Erythroblast (primary cell): ENCODE measurements at regions not wholly inside any gene's neighbourhood (a gene's known extent, or its start where the extent isn't known, plus 50 kb on each side); places are given as distances from the start of the nearest gene placed in this dataset.

Experiments used
- GATA1 ChIP-seq: IDR thresholded peaks from 2 replicates; pipeline ENCODE4 v1.6.1; 2011; ENCODE audit warnings: low read depth, mild to moderate bottlenecking, control low read depth, low read length, moderate library complexity
- POLR2A ChIP-seq: IDR thresholded peaks from 2 replicates; pipeline ENCODE4 v1.6.1; 2011; ENCODE audit warnings: mild to moderate bottlenecking, low read length

GRCh38 chr6:167514524-167514923, 189.6 kb downstream of the TTLL2 start:
- TF ChIP-seq POLR2A: no peak
- TF ChIP-seq GATA1: no peak
